HG02610 (cell line): ENCODE measurements at regions not wholly inside any gene's neighbourhood (a gene's known extent, or its start where the extent isn't known, plus 50 kb on each side); places are given as distances from the start of the nearest gene placed in this dataset.
"Not testable (repeated sequence)": the region's sequence is repeated elsewhere in the genome, so short reads cannot be mapped to it uniquely, and the experiment has no call there.

Source experiments
- ATAC-seq: cut with Tn5 transposase; IDR thresholded peaks from one replicate; pipeline ENCODE4 v1.9.1; 2021; ENCODE audit warnings: mild to moderate bottlenecking, moderate library complexity; ENCODE audit not compliant: unreplicated experiment

GRCh38 chr22:23443905-23444304, 136.2 kb downstream of the IGLL1 start:
- not testable (repeated sequence) for ATAC-seq

GRCh38 chr22:23439581-23439980, 140.5 kb downstream of the IGLL1 start:
- ATAC-seq = not testable (repeated sequence)

- ATAC-seq = no peak
Measured at GRCh38 chr22:23438216-23438615, 141.9 kb downstream of the IGLL1 start.

GRCh38 chr22:23437779-23438178, 142.3 kb downstream of the IGLL1 start:
- no peak for ATAC-seq

GRCh38 chr22:23437107-23437395, 143.0 kb downstream of the IGLL1 start:
- not testable (repeated sequence) for ATAC-seq

GRCh38 chr22:23436354-23437106, 143.6 kb downstream of the IGLL1 start:
- ATAC-seq = not testable (repeated sequence)

GRCh38 chr22:23435186-23435585, 144.9 kb downstream of the IGLL1 start:
- ATAC-seq = not testable (repeated sequence)

GRCh38 chr22:23434198-23434830, 145.8 kb downstream of the IGLL1 start:
- ATAC-seq = not testable (repeated sequence)

GRCh38 chr22:23433127-23434005, 146.7 kb downstream of the IGLL1 start:
- not testable (repeated sequence) for ATAC-seq

- not testable (repeated sequence) for ATAC-seq
Measured at GRCh38 chr22:23432719-23433118, 147.4 kb downstream of the IGLL1 start.

- no peak for ATAC-seq
Measured at GRCh38 chr22:23431337-23432072, 148.6 kb downstream of the IGLL1 start.

GRCh38 chr22:23424551-23425068, 155.5 kb downstream of the IGLL1 start:
- not testable (repeated sequence) for ATAC-seq

GRCh38 chr22:23424031-23424430, 156.1 kb downstream of the IGLL1 start:
- ATAC-seq = no peak

- not testable (repeated sequence) for ATAC-seq
Measured at GRCh38 chr22:23422281-23422680, 157.8 kb downstream of the IGLL1 start.

- ATAC-seq = not testable (repeated sequence)
Measured at GRCh38 chr22:23421300-23421699, 158.8 kb downstream of the IGLL1 start.

- ATAC-seq = no peak
Measured at GRCh38 chr22:23419931-23420330, 160.2 kb downstream of the IGLL1 start.

GRCh38 chr22:23419171-23419570, 160.9 kb downstream of the IGLL1 start:
- no peak for ATAC-seq

GRCh38 chr22:23418159-23418788, 161.8 kb downstream of the IGLL1 start:
- no peak for ATAC-seq

- ATAC-seq = not testable (repeated sequence)
Measured at GRCh38 chr22:23417327-23417726, 162.8 kb downstream of the IGLL1 start.

- not testable (repeated sequence) for ATAC-seq
Measured at GRCh38 chr22:23416169-23416690, 163.9 kb downstream of the IGLL1 start.
